Ectodermal cell (in vitro differentiated cells): ENCODE measurements at regions not wholly inside any gene's neighbourhood (a gene's known extent, or its start where the extent isn't known, plus 50 kb on each side); places are given as distances from the start of the nearest gene placed in this dataset.

Experiments used
- H3K27ac ChIP-seq: 2 replicates; pipeline ENCODE4 v1.7.0; 2013; ENCODE audit warnings: mild to moderate bottlenecking, low read depth, low read length; ENCODE audit not compliant: insufficient read depth, poor library complexity, severe bottlenecking
- H3K27me3 ChIP-seq: 2 replicates; pipeline ENCODE4 v1.7.0; 2013; ENCODE audit warnings: mild to moderate bottlenecking, low read length; ENCODE audit not compliant: insufficient read depth, control insufficient read depth, poor library complexity, severe bottlenecking
- H3K36me3 ChIP-seq: one replicate; pipeline ENCODE4 v1.7.0; 2013; ENCODE audit warnings: low read length; ENCODE audit not compliant: control insufficient read depth, insufficient read depth
- H3K4me1 ChIP-seq: one replicate; pipeline ENCODE4 v1.7.0; 2013; ENCODE audit warnings: low read length; ENCODE audit not compliant: control insufficient read depth, insufficient read depth
- H3K4me3 ChIP-seq: 2 replicates; pipeline ENCODE4 v1.7.0; 2013; ENCODE audit warnings: low read depth, low read length, control low read depth; ENCODE audit not compliant: insufficient read depth
- H3K9me3 ChIP-seq: 2 replicates; pipeline ENCODE4 v1.7.0; 2013; ENCODE audit warnings: mild to moderate bottlenecking, low read length, moderate library complexity; ENCODE audit not compliant: control insufficient read depth
- WGBS, 2 experiments: methylation state at CpG; one replicate each; pipeline ENCODE4 v1.1.7; 2013; ENCODE audit warnings: missing lambda C conversion rate in 2 of 2; 5-methylcytosine and 5-hydroxymethylcytosine counted together

GRCh38 chr20:17129089-17129488 lies 97.8 kb upstream of the PCSK2 start:
- Histone ChIP-seq H3K4me1 (no peaks in the 10 kb centered on the region), H3K36me3 (no peaks in the 10 kb centered on the region), H3K4me3 (no peak overlapping the region), H3K27ac (no peak overlapping the region), H3K9me3 (no peaks in the 10 kb centered on the region), H3K27me3 (no peaks in the 10 kb centered on the region)
- 89 to 91% methylated on average over 4 to 5 of the region's 5 CpGs for WGBS, 2 experiments

GRCh38 chr20:17137692-17138091 lies 89.1 kb upstream of the PCSK2 start:
- H3K9me3 ChIP-seq: no peaks in the 10 kb centered on the region
- H3K4me1 ChIP-seq: no peaks in the 10 kb centered on the region
- WGBS, 2 experiments: 94 to 100% methylated on average over 3 of the region's 3 CpGs
- no peaks in the 10 kb centered on the region for H3K27me3 ChIP-seq
- no peak overlapping the region for H3K4me3 ChIP-seq
- H3K36me3 ChIP-seq: no peaks in the 10 kb centered on the region
- H3K27ac ChIP-seq: no peak overlapping the region

- H3K4me1 ChIP-seq: no peaks in the 10 kb centered on the region
- no peak overlapping the region for H3K4me3 ChIP-seq
- no peak overlapping the region for H3K27ac ChIP-seq
- no peaks in the 10 kb centered on the region for H3K36me3 ChIP-seq
- H3K27me3 ChIP-seq: no peaks in the 10 kb centered on the region
- 90 to 94% methylated on average over 5 of the region's 5 CpGs for WGBS, 2 experiments
- no peaks in the 10 kb centered on the region for H3K9me3 ChIP-seq
Observed at GRCh38 chr20:17138237-17138636, 88.6 kb upstream of the PCSK2 start.

GRCh38 chr20:17140894-17141293 lies 85.9 kb upstream of the PCSK2 start:
- Histone ChIP-seq H3K27me3 (no peaks in the 10 kb centered on the region), H3K27ac (no peak overlapping the region), H3K4me1 (no peaks in the 10 kb centered on the region), H3K4me3 (no peak overlapping the region), H3K36me3 (no peaks in the 10 kb centered on the region), H3K9me3 (no peaks in the 10 kb centered on the region)
- WGBS, 2 experiments: 88 to 93% methylated on average over 1 to 3 of the region's 3 CpGs

DNA sequence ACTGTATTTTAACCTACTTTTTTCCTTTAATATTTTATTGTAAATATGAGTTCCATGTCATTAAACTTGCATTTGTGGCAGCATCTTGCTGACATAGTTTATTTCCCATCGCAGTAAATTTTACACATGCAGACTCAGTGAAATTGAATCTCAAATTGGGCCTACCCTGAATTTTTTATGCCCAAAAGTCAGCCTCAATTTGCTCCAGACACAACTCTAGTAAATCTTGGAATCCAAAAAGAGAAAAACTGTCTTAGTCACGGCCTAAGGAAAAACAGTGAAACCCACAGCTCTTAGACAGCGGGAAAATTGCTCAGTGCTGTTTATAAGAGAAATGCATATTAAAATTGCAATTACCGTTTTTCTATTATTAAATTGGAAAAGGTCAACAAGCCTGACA lies 85.3 kb upstream of the PCSK2 start:
- Histone ChIP-seq H3K27ac (no peak overlapping the region), H3K4me1 (no peaks in the 10 kb centered on the region), H3K36me3 (no peaks in the 10 kb centered on the region), H3K9me3 (no peaks in the 10 kb centered on the region), H3K27me3 (no peaks in the 10 kb centered on the region), H3K4me3 (no peak overlapping the region)
- 92 to 95% methylated on average over 4 of the region's 4 CpGs for WGBS, 2 experiments

DNA sequence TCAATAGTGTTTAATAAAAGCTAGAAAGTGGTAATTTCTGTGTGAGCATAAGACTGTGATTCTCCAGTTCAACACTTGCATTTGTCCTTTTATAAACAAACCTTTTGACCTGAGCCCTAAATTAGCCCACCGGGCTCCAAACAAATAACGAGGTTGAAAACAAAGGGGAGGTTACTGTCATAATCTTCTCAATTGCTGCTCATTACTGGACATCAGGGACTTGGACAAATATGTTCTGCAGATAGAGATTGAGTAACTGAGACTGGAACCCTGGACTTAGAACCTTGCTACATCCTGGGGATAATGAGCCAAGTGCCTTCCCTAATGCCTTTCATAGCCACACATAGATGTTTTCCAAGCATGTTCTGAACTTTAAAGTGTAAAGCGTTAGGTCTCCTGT lies 84.2 kb upstream of the PCSK2 start:
- H3K4me1 ChIP-seq: no peaks in the 10 kb centered on the region
- no peak overlapping the region for H3K4me3 ChIP-seq
- H3K36me3 ChIP-seq: no peaks in the 10 kb centered on the region
- no peak overlapping the region for H3K27ac ChIP-seq
- WGBS, 2 experiments: 93 to 94% methylated on average over 3 of the region's 3 CpGs
- H3K9me3 ChIP-seq: no peaks in the 10 kb centered on the region
- H3K27me3 ChIP-seq: no peaks in the 10 kb centered on the region

DNA sequence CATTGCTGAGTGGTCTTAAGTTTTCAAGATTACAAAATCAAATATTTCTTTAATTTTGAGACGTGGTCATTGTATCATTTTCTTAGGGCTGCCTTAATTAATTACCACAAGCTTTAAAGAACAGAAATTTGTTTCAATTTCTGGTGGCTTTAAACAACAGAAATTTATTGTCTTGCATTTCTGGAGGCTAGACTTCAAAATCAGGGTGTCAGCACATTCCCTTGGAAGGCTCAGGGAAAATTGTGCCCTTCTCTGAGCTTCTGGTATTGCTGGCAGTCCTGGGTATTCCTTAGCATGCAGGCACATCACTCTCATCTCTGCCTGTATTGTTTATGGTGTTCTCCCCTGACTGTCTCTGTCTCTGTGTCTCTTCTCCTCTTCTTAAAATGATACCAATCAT lies 76.0 kb upstream of the PCSK2 start:
- Histone ChIP-seq H3K27me3 (no peaks in the 10 kb centered on the region), H3K36me3 (no peaks in the 10 kb centered on the region), H3K4me1 (no peaks in the 10 kb centered on the region), H3K9me3 (no peaks in the 10 kb centered on the region), H3K4me3 (no peak overlapping the region), H3K27ac (no peak overlapping the region)
- WGBS, 2 experiments: 93% methylated on average over 1 of the region's 1 CpG; no CpG with 5 or more reads in 1 of the 2 experiments

DNA sequence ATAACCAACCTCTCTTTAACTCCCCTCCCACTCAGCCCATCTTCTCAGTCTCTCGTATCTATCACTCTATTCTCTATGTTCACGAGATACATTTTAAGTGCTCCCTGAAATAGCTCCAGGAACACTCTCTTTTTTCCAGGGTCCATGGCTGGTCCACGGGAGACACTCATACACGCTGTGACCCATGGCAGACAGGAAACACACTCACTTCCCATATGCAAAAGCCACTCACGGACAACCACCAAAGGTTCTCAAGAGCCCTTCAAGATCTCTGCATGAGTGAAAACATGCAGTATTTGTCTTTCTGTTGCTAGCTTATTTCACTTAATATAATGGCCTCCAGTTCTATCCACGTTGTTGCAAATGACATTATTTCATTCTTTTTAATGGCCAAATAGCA lies 71.4 kb upstream of the PCSK2 start:
- 92 to 94% methylated on average over 6 of the region's 6 CpGs for WGBS, 2 experiments

GRCh38 chr20:17158701-17159100 lies 68.1 kb upstream of the PCSK2 start:
- no peaks in the 10 kb centered on the region for H3K9me3 ChIP-seq
- H3K36me3 ChIP-seq: no peaks in the 10 kb centered on the region
- 93 to 94% methylated on average over 2 of the region's 2 CpGs for WGBS, 2 experiments
- no peak overlapping the region for H3K27ac ChIP-seq
- no peaks in the 10 kb centered on the region for H3K27me3 ChIP-seq
- H3K4me3 ChIP-seq: no peak overlapping the region
- no peaks in the 10 kb centered on the region for H3K4me1 ChIP-seq

More for the DNA sequence above, 71.4 kb upstream of the PCSK2 start:
- Histone ChIP-seq H3K4me1 (no peaks in the 10 kb centered on the region), H3K27ac (no peak overlapping the region), H3K4me3 (no peak overlapping the region), H3K36me3 (no peaks in the 10 kb centered on the region), H3K9me3 (no peaks in the 10 kb centered on the region), H3K27me3 (no peaks in the 10 kb centered on the region)

DNA sequence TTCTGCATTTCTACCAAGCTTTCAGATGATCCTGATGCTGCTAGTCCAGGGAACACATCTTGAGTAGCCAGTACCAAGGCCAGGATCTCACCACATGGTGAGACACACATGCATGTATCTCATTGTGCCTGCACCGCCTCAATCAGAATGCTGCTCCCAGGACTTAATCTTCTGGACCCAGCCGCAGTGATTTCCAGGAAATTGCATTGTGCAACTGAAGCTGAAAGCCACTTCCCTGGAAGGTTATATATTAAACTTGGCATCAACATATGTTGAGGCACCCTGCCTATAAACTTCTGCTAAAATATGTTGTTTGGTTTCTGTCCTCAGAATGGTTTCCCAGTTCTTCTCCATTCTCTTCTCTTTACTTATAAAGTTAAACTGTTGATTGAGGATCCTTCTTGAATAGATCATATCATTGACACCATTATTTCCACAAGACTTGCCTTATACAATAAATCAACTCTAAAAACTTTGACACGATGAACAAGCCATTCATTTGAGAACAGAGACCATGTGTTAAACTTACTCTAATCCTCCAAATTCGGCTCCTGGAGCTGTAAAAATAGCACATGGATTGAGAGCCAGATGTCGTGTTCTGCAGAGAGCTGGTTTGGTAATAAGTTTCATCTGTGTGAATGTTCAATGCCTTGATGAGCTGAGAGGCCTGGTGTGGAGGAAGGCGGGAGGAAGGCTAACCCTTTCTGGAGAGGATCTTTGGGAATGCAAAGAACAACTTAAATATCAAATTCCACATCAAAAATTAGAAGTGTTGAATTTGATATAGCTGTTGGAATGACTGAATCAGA lies 65.0 kb upstream of the PCSK2 start:
- no peaks in the 10 kb centered on the region for H3K4me1 ChIP-seq
- no peaks in the 10 kb centered on the region for H3K9me3 ChIP-seq
- H3K27ac ChIP-seq: no peak overlapping the region
- H3K36me3 ChIP-seq: no peaks in the 10 kb centered on the region
- no peaks in the 10 kb centered on the region for H3K27me3 ChIP-seq
- WGBS, 2 experiments: 85 to 87% methylated on average over 5 to 6 of the region's 6 CpGs
- no peak overlapping the region for H3K4me3 ChIP-seq
